Activated CD8-positive, alpha-beta memory T cell treated with anti-CD3 and anti-CD28 coated beads for 24 hours (primary cell): ENCODE measurements at regions not wholly inside any gene's neighbourhood (a gene's known extent, or its start where the extent isn't known, plus 50 kb on each side); places are given as distances from the start of the nearest gene placed in this dataset.
"Not testable (repeated sequence)": the region's sequence is repeated elsewhere in the genome, so short reads cannot be mapped to it uniquely, and the experiment has no call there.

ENCODE experiments used
- DNase-seq: peaks from one replicate; pipeline ENCODE4 v3.0.0-alpha.2; 2020

DNA sequence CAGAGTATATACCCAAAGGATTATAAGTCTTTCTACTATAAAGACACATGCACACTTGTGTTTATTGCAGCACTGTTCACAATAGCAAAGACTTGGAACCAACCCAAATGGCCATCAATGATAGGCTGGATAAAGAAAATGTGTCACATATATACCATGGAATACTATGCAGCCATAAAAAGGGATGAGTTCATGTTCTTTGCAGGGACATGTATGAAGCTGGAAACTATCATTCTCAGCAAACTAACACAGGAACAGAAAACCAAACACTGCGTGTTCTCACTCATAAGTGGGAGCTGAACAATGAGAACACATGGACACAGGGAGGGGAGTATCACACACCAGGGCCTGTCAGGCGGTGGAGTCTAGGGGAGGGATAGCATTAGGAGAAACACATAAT, 281.7 kb upstream of the MEF2C start:
- not testable (repeated sequence) for DNase-seq

DNA sequence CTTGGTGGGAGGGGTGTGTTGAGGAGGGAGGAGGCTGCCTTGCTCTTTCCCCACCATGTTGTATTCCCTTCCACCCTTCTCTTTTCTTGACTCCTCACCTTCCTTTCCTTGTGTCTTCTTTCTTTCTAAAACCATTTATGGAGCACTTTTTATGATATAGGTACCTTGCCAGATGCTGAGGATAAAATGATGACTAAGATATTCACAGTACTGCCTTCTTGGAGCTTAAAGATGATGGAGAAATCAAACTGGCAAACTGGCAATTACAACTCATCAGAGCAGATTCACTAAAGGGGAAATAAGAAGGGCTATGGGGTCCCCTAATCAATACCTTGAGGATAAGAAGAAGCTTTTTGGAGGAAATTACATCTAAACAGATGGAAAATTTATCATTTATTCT, 273.2 kb upstream of the MEF2C start:
- no peak for DNase-seq

DNA sequence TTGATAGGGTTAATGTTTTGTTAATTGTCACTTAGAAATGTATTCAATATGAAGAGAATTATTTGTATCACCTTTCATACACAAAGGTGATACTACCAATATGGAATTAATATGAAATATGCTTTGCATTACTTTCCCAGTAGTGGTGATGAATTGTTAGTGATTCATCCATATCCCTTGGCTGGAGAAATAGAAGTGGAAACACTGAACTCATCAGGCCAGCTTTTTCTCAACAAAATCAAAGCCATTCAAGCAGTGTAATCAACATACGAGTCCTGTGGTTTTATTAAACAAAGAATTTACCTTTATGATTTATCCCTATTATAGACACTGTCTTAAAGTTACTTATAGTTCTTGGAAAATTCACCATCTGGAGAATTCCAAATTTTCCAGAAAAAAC, 264.0 kb upstream of the MEF2C start:
- DNase-seq: no peak

DNA sequence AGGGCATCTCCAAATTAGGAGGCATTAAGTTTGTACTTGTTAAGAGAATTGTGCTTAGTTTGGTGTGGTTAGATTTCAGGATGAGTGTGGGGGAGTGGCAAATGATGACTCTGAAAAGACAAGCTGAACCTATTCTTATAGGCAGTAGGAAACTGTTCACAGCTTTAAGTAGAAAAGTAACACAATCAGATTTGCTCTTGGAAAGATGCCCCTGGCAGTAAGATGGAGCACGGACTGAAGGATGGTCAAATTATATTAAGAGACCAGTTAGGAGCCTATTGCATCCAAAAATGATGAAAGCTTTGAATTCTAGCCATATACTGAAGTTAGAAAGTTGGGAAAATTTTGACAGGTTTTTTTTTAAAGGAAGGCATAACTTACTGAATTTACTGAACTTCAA, 254.2 kb upstream of the MEF2C start:
- no peak for DNase-seq

DNA sequence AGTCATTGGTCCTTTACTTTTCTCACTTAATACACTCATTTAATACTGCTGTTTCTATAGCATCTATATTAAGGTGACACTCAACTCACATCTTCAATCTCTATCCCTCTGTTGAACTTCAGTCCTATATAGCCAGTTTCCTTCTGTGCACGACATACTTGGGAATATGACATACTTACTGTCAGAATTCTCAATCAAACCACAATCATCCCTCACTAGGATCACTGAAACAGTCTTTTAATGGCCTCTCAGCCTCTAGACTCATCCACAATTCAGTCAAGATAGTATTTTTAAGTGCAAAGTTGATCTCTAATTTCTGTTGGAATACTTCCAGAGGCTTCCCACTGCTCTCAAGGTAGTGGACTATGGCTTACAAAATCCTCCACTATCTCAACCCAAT, 251.0 kb upstream of the MEF2C start:
- no peak for DNase-seq

DNA sequence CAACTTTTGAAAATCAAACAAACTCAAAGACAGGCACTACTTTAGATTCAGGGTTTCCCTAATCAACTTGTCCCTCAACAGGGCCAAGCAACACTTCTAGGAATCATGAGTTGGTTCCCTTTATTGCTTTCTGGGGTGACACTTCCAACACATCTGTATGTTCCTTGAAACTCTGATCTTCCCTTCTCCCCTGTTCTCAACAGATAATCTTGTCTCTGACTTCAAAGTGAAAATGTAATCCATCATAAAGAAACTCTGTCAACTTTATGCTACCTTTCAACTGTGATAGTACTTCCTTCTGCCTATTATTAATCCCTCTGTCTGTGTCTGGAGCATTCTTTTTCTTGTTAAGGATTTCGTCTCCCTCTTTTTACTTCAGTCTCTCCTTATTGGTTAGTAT, 250.1 kb upstream of the MEF2C start:
- no peak for DNase-seq

DNA sequence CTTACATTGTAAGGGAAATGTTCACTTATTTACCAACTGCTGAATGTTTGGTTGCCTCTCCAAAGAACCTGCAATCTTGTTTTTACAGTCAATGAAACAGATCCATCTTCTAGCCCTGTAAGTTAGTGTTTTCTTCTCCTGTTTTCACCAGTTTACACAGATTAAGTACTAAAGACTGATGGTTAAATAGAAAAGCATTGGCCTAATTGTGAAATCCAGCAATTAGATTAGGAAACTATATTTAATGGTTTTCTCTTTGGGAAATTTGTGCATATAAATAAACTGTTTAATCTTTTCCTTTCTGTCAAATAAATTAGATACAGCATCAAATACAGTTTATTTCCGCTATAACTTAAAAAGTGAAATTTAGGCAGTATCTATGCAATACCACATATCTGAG, 247.9 kb upstream of the MEF2C start:
- DNase-seq: no peak

DNA sequence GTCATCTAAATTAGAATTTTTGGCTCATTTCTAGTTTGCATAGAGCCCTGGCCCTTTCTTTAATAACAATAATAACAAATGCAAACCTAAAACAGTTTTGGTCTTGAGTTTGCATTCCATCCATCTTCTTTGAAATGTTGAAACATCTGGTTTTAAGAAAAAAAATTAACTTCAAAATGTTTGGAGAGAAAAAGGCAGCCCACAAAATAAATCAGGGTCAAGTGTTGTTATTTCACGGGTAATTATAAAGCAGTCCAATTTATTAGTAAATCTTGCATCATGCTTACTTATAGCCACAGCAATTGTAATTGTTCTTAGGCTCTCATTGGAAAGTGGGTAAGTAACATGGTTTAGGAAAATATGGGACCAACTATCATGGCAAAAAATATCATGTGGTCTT, 247.0 kb upstream of the MEF2C start:
- no peak for DNase-seq

DNA sequence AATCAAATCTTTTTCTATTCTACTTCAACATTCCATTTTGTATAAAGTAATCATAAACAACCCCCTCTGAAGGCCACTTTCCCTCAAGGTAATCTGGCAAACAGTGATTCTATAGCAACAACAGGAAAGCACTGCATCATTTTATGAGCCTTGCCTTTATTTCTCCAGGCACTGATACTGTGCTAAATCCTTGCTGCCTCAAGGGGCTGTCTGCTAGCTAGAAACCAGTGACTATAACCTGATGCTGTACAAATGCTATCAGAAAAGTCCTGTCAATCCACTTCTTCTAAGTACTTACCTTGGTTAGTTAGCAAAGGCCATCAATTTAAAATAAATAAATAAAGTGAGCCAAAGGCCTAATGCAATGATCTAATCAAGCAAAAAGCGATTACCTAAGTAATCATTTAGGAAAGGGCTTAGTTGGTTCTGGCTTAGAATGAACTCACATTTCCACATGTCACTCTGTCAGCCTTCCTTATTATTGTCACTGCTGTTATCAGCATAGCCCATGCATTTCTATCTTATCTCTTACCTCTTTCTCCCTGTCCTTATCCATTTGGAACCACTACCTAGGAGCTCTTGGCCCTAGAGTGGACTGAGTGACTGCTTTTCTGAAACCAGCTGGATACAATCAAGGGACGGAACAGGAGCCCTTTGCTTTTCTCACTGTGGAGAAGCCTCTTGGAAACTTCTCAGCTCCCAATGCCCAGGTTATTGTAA, 246.1 kb upstream of the MEF2C start:
- DNase-seq: no peak

DNA sequence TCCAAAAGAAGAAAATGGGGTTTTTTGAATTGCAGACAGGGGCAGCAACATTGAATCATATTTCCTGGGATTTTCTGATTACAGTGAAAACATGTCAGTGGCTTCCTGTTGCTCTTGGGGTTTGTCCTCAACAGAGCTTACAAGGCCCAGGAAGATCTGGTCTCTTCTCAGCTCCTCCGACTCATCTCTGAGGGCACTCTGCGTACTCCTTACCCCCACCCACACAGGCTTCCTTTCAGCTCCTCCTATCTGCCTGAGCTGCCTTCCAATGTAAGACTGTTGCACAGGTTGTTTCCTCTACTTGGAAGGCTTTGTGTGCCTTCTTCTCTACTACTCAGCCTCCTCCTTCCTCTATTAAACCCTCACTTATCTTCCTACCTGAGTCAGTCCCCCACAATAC, 245.1 kb upstream of the MEF2C start:
- DNase-seq: no peak

DNA sequence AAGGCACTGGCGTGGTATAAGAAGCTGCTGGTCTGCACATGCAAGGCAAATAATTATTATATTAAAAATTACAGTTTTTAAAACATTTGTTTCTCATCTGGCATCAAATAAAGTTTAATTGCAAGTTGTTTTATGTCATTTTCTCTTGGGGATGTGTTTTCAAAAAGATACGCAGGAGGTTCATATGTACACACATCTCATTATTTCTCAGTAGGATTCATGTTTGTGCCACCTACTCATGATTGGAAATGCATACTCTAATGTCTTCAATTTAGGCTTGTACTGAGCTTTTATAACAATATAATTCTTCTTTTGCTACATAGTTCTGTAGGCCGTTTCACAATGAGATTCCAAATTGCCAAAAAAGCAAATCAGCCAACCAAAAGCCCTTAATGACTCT, 244.2 kb upstream of the MEF2C start:
- no peak for DNase-seq

DNA sequence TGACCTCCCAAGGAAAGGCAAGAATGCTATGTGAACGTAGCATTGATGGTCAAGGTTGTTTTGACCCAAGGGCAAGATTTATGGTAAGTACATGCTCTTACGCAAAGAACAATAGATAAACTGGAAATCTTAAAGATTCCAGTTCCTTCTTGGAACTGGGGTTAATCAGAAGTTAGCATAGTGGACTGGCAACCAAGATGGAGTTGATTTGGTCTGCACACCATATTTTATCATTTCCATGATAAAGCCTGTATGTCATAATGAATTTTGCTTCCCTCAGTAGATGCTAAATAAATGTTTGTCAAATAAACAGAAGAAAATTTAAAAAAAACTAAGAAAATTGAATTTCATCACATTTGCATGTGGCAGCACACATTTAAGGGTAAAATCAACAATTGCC, 242.4 kb upstream of the MEF2C start:
- no peak for DNase-seq

DNA sequence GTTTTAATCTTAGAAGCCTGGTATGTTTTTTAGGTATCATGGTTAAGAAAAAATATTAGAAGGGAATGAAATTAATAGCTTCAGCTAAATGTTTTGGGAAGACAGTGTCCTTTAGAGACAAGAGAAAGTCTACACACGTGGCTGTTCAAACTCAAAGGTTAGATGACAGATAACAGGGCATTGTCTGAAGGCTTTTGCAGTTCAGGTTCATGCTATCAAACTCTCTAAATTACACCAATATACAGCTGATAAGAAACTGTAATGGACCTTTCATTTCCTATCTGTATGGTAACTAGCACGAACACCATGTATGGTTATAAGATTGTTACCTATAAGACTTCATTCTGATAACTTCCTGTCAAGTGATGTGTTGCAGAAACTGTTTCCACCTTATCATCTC, 240.6 kb upstream of the MEF2C start:
- no peak for DNase-seq

DNA sequence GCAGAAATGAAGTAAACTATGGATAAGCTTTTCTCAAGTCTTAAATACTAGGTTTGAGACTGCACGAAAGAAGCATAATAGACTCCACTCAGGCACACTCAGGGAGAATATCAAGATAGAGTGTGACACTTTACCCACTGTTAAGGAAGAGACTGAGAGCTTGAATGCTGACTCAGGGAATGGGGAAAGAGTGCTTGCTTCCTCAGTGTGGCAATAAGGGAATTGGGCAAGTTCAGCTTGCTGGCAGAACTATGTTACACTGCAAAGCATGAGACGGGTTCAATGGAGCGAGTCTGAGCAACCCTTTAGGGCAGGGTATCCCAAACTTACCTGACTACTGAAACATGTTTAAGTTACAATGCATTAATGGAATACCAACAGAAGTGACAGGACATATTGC, 237.7 kb upstream of the MEF2C start:
- DNase-seq: no peak

DNA sequence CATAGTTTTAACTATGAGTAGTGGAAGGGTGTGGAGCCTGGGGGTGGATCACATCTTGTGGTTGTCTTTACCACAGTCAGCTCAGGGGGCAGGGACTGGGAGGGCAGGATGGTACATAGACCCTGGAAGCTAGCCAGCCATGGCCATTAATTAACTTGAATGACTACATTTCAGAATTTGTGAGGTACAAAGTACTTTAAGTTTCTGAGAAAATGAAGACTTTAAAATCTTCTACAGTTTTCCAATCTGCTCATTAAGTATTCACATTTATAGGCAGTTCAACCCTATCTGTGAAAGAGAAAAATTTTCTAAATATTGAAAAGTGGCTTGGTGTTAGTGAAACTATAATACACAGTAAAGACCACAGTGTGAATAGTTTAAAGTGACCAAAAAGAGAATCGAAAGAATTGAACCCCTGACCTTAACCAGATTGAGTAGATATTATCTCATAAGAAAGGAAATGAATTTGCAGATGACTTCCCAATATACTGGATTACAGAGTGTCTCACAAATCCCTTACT, 234.2 kb upstream of the MEF2C start:
- DNase-seq: no peak

DNA sequence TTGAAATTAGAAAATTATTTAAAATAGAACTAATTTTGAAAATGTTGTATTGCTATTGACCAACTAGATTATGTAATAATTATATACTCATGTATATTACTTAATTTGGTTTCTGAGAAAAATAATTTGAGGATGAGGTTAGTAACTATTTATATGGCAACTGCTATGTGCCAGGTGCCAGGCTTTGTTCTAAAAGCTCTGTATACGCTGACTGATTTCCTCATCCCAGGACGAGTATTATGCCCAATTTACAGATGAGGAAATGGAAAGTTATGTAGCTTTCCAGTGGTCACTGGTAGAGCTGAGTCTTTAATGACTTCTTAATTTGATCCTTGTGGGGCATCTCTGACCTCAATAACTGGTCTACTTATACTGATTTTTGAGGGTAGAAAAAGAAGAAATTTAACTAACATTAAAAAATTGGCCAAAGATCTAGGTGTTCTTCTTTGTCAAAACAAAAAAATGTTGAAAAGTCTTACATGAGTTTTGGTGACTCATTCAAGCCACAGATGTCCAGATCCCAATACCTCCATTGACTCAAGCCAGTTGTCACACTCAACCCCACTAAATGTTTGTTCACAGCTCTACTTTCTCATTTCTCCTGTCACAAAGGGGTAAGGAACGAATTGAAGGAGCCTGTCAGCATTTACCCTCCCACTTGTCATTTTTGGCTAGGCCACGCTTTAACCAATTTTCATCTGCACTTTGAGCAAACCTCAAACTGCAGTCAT, 228.1 kb upstream of the MEF2C start:
- DNase-seq: no peak

DNA sequence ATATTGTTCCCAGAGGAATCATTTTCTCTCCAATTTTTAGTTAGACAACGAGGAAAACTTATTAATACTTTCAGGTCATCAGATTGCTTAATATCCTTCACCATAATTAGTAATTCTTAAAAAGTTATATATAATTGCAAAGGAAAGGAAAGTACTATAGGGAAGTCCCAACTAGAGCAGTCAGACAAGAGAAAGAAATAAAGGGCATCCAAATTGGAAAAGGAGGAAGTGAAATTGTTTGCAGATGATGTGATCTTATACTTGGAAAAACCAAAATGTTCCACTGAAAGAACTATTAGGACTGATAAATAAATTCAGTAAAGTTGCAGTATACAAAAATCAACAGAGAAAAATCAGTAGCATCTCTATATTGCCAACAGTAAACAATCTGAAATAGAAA, 223.5 kb upstream of the MEF2C start:
- DNase-seq: no peak

DNA sequence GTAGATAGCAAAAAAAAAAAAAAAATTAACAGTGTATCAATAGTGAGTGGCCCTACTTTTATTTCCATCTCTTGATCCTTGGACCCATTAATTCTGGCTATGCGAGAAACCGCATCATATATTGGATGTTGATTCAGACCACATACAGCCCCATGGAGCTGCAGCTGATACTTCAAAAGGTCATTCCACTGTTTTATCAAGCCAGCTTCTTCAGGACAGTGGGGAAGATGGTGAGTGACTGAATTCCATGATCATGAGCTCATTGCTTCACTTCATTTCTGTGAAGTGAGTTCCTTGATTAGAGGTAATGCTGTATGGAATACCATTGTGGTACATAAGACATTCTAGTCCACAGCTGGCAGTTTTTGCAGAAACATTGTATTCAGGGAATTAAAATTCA, 222.9 kb upstream of the MEF2C start:
- no peak for DNase-seq

DNA sequence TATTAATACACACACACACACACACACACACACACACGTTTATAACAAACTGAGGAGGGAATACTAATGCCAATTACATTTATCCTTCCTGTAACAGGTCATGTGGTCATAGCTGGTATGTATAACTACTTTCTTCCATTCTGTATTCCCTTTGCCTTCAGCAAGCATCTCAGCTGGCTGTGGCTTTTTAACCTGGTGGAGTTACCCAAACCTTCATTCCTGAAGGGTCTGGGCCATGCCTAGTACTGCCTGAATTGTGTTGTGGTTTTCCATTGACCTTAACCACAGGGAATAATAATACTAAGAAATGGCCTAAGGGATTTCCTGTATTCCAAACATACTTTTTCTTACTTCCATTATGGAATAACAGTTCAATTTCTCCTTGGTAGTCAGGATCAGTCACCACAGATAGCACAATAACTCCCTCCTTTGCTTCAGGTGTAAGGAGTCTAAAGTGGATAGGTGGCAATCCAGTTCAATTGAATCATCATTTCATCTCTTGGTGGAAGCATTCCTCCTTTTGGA, 222.2 kb upstream of the MEF2C start:
- DNase-seq: no peak

DNA sequence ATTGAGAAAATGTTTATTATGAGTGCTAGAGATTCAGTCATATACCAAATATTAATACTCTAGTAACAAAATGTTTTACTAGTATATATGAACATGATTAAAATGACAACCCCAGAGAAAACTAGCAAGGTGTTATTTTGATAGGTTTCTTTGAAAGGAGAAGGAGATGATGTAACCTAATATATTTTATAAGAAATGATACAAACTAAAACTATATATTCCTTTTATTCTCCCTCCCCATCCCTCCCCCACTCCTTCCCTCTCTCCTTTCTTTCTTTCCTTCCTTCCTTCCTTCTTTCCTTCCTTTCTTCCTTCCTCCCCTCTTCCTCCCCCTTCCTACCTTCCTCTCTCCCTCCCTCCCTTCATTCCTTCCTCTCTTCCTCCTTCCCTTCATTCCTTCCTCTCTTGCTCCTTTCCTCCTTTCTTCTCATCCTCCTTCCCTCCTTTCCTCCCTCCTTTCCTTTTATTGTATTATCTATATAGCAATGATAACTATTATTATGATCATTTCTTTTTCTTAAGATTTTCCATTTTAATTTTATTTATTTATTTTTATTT, 215.3 kb upstream of the MEF2C start:
- no peak for DNase-seq

DNA sequence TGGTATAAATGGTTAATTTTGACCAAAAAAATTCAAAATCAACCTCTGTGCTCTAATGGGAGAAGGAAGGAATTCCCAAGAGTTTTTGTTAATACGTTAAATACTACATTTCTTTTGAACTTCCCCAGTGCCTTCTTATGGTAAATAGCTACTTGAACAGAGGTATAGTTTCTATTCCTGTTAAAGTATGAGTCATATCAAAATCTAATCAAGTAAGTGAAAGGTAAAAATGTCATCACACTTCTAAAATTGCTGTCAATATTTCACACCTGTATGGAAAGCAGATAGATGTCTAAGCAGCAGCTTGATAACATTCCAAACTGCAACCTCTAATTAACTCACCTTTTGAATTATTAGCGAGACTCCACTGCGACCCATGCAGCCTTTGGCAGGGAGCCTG, 214.1 kb upstream of the MEF2C start:
- DNase-seq: no peak

DNA sequence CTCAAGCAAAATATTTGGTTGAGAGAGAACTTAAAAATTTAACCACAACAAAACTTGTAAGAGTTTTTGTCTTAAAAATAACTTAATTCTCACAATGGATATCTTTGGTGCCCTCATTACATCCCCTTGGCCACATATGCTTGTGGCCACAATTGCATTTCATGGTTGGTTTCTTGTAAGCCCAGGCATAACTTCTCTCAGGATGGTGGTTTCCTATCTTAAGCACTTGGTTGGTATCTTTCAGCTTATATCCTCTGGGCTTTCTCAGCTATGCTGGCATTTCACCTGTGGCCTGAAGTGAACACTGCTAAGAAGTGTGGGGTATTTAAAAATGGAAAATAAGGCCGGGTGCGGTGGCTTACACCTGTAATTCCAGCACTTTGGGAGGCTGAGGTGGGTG, 212.4 kb upstream of the MEF2C start:
- DNase-seq: no peak

DNA sequence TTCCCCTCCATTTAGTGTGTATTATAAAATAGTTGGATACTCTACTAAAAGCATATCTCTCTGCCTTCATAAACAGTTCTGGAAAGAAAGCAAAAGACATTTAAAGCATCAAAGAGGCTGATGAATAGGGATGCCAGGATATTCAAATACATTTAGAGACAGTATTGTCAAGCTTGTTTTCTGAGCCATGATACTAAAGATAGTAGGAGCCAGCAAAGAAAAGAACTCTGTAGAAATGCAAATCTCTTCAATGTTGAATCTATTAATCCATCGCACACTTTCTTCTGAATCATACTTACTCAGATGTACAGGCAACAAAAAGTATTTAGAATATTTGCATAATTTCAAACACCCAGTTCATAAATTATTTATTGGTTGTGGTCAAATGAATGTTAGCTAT, 207.1 kb upstream of the MEF2C start:
- DNase-seq: no peak
